ENCODE measurements at regions not wholly inside any gene's neighbourhood (a gene's known extent, or its start where the extent isn't known, plus 50 kb on each side); places are given as distances from the start of the nearest gene placed in this dataset.

GRCh38 chr4:160485071-160485687, 1382.3 kb downstream of the RAPGEF2 start:
- WGBS, 2 donors (ENCODE audit: low coverage in 1 of 2): 73 to 88% methylated on average over 1 of the region's 1 CpG
- H3K4me1 ChIP-seq: no peaks in the 10 kb centered on the region
- no peak for TF ChIP-seq POLR2A (IDR thresholded peaks at IDR 0.05)
- TF ChIP-seq EP300 (IDR thresholded peaks at IDR 0.05; ENCODE audit: low read depth): no peak
- no peak for TF ChIP-seq POLR2AphosphoS5 (IDR thresholded peaks at IDR 0.05)
- H3K27me3 ChIP-seq: no peaks in the 10 kb centered on the region
- DNase-seq: no peak
- in situ Hi-C loops (cut with MboI; ENCODE audit: low pct_ligation_motif_present in 1 of 4, low pct_unique_long_range_greater_than_20kb in 1 of 4, low sequenced_read_pairs in 3 of 4) (no loop called here), intact Hi-C loops (cut with DNase I; ENCODE audit: low total_unique reads) (no loop called here)
- H3K9me3 ChIP-seq: no peaks in the 10 kb centered on the region
- H3K4me3 ChIP-seq: no peak overlapping the region
- no peak overlapping the region for H3K27ac ChIP-seq
- H3K36me3 ChIP-seq: no peaks in the 10 kb centered on the region

GRCh38 chr4:160492181-160492580, 1389.3 kb downstream of the RAPGEF2 start:
- Histone ChIP-seq H3K36me3 (no peaks in the 10 kb centered on the region), H3K4me1 (no peaks in the 10 kb centered on the region), H3K9me3 (no peaks in the 10 kb centered on the region), H3K27ac (no peak overlapping the region), H3K27me3 (no peaks in the 10 kb centered on the region), H3K4me3 (no peak overlapping the region)
- TF ChIP-seq POLR2A (IDR thresholded peaks at IDR 0.05): no peak
- no peak for TF ChIP-seq EP300 (IDR thresholded peaks at IDR 0.05; ENCODE audit: low read depth)
- TF ChIP-seq CTCF (IDR thresholded peaks at IDR 0.05): no peak
- TF ChIP-seq POLR2AphosphoS5 (IDR thresholded peaks at IDR 0.05): no peak
- DNase-seq: no peak
- in situ Hi-C loops (cut with MboI; ENCODE audit: low pct_ligation_motif_present in 1 of 4, low pct_unique_long_range_greater_than_20kb in 1 of 4, low sequenced_read_pairs in 3 of 4): no loop called here
- intact Hi-C loops (cut with DNase I; ENCODE audit: low total_unique reads): no loop called here

GRCh38 chr4:160493206-160493605, 1390.3 kb downstream of the RAPGEF2 start:
- Histone ChIP-seq H3K4me3 (no peak overlapping the region), H3K27me3 (no peaks in the 10 kb centered on the region), H3K36me3 (no peaks in the 10 kb centered on the region), H3K9me3 (no peaks in the 10 kb centered on the region), H3K4me1 (no peaks in the 10 kb centered on the region), H3K27ac (no peak overlapping the region)
- DNase-seq: no peak
- in situ Hi-C loops (cut with MboI; ENCODE audit: low pct_ligation_motif_present in 1 of 4, low pct_unique_long_range_greater_than_20kb in 1 of 4, low sequenced_read_pairs in 3 of 4) (no loop called here), intact Hi-C loops (cut with DNase I; ENCODE audit: low total_unique reads) (no loop called here)
- no peak for TF ChIP-seq EP300 (IDR thresholded peaks at IDR 0.05; ENCODE audit: low read depth)
- no peak for TF ChIP-seq POLR2A (IDR thresholded peaks at IDR 0.05)
- no peak for TF ChIP-seq CTCF (IDR thresholded peaks at IDR 0.05)
- TF ChIP-seq POLR2AphosphoS5 (IDR thresholded peaks at IDR 0.05): no peak
- WGBS, 2 donors (ENCODE audit: low coverage in 1 of 2): 87% methylated on average over 1 of the region's 1 CpG; no CpG with 5 or more reads in 1 of the 2 donors

- no peak for DNase-seq
- no peak overlapping the region for H3K4me3 ChIP-seq
- H3K9me3 ChIP-seq: no peaks in the 10 kb centered on the region
- in situ Hi-C loops (cut with MboI; ENCODE audit: low pct_ligation_motif_present in 1 of 4, low pct_unique_long_range_greater_than_20kb in 1 of 4, low sequenced_read_pairs in 3 of 4) (no loop called here), intact Hi-C loops (cut with DNase I; ENCODE audit: low total_unique reads) (no loop called here)
- TF ChIP-seq EP300 (IDR thresholded peaks at IDR 0.05; ENCODE audit: low read depth) (no peak), POLR2A (IDR thresholded peaks at IDR 0.05) (no peak), CTCF (IDR thresholded peaks at IDR 0.05) (no peak), POLR2AphosphoS5 (IDR thresholded peaks at IDR 0.05) (no peak)
- no peaks in the 10 kb centered on the region for H3K36me3 ChIP-seq
- no peaks in the 10 kb centered on the region for H3K4me1 ChIP-seq
- H3K27ac ChIP-seq: no peak overlapping the region
- WGBS, 2 donors (ENCODE audit: low coverage in 1 of 2): 55 to 67% methylated on average over 2 of the region's 2 CpGs
- no peaks in the 10 kb centered on the region for H3K27me3 ChIP-seq
Observed at GRCh38 chr4:160495356-160495755, 1392.5 kb downstream of the RAPGEF2 start.

- Histone ChIP-seq H3K27ac (no peak overlapping the region), H3K36me3 (no peaks in the 10 kb centered on the region), H3K4me3 (no peak overlapping the region), H3K4me1 (no peaks in the 10 kb centered on the region), H3K9me3 (no peaks in the 10 kb centered on the region), H3K27me3 (no peaks in the 10 kb centered on the region)
- TF ChIP-seq POLR2AphosphoS5 (IDR thresholded peaks at IDR 0.05) (no peak), CTCF (IDR thresholded peaks at IDR 0.05) (no peak), POLR2A (IDR thresholded peaks at IDR 0.05) (no peak), EP300 (IDR thresholded peaks at IDR 0.05; ENCODE audit: low read depth) (no peak)
- in situ Hi-C loops (cut with MboI; ENCODE audit: low pct_ligation_motif_present in 1 of 4, low pct_unique_long_range_greater_than_20kb in 1 of 4, low sequenced_read_pairs in 3 of 4) (no loop called here), intact Hi-C loops (cut with DNase I; ENCODE audit: low total_unique reads) (no loop called here)
- no peak for DNase-seq
- 64 to 73% methylated on average over 4 of the region's 4 CpGs for WGBS, 2 donors (ENCODE audit: low coverage in 1 of 2)
Observed at GRCh38 chr4:160498211-160498610, 1395.3 kb downstream of the RAPGEF2 start.
